ENCODE measurements at regions not wholly inside any gene's neighbourhood (a gene's known extent, or its start where the extent isn't known, plus 50 kb on each side); places are given as distances from the start of the nearest gene placed in this dataset.
"Not testable (repeated sequence)": the region's sequence is repeated elsewhere in the genome, so short reads cannot be mapped to it uniquely, and the experiment has no call there.

DNA sequence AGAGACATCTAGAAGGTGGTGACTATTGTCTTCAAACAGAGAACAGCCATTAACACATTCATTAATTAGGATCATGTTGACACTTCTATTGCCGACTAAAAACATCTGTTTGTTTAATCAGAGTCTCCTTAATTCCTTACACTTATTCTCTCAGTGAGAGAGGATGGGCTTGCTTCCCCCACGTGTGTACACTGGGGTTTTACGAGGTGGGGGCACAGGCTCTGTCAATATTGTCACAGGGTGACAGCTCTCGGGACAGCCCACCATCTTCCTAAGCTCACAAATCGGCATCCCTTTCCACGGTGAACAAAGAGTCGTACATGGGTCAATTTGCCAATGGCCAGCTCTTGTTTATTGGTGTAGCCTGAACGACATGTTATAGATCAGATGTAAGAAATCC is 413.2 kb downstream of the MIAT start:
- DNase-seq = no peak

DNA sequence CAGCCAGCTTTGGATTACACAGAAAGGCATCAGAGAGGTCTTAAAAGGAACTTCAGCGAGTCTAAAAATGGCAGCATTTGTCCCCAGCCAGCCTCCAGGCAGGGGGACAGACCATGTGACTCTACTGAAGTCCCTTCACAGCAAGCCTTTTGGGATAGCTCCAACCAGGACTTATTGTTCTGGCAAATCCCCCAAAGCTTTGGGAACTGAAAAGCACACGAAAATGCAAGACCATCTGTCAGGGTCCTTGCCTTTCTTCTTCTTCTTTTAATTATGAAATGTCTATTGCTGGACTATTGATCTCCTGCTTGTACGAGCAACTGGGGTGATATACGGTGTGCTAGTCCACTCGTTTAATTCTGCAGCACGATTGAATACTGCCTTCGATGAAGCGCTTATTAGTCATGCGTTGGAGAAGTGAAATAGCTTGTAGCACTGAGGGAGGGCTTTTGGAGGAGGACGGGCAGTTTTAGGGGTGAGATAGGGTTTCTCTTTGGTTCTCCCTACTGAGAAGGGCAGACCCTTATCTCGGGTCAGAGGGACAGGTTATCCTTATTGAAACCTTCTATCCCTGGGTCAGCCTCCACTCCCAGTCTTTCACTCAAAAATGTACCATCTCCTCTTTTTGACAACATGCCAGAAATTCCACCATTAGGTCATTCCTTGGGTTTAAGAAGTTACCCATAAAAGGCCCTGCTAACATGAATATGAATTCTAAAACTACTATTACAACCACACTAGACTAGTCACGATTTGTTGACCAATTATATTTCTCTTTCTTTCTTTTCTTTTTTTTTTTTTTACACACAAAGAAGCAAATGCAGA is 416.4 kb downstream of the MIAT start:
- no peak for DNase-seq

DNA sequence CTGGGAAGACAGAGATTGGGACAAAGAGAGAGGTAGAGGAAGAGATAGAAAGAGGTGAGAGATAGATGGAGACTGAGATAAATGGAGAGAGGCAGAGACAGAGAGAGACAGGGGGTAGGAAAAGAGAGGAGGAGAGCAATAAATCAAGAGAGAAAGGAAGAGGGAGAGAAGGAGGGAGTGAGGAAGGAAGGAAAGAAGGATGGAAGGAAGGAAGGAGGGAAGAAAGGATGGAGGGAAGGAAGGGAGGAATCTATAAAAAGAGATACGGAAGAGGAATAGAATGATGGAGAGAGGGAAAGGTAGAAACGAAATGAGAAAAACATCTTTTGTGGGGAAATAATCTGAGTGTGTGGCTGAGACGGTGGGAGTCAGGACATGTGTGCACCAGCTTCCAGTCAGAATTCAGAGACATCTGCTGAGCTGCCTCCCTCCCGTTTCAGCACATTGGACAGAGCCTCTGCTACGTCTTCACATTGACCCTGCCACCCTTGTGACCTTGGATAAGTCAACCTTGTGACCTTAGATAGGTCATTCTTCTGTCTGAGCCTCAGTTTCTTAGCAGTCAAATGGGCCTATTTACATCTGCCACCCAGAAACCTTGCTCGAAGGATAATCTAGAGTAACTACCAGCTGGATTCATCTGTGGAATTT is 417.8 kb downstream of the MIAT start:
- no peak for DNase-seq

DNA sequence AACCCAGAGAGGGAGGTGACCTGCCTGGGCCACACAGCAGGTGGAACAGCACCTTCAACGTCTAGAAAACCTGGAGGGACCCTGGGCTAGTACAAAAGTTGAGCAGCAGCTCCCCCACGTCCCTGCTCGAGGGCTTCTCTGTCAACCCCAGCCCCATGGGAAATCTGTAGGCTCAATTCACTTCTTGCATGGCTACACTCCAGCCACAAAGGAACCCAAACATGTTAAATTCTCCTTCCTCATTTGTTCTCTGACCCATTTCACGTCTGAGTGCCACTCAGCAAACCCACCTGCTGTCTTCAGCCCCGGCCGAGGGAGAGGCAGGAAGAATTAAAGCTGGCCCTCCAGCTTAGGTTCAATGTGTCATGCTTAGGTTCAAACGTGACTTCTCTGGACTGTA is 418.5 kb downstream of the MIAT start:
- DNase-seq = no peak

GRCh38 chr22:27078064-27078463 is 420.7 kb downstream of the MIAT start:
- DNase-seq = not testable (repeated sequence)

DNA sequence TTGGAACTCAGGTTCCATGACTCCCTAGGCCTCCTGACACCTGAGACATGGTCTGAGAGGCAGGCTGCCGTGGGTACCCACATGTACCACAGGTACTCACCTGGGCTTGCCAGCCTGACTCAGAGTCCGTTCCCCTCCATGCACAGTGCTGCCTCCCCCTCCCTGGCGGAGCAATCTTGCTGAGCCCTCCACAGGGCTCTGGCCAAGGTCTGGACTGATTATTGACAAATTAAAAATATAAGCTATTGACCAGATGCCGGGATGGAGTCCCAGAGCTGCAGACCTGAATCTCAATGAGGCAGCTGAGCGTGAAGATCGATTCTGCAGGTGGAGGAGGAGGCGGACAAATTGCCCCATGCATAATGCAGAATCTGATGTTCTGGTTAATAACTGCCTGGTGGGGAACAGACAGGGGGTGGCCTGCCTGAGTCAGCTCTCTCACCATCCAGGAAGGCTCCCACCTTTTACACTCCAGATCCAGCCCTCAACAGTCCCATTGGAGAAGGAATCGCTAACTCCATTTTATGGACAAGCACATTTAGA is 422.7 kb downstream of the MIAT start:
- no peak for DNase-seq

DNA sequence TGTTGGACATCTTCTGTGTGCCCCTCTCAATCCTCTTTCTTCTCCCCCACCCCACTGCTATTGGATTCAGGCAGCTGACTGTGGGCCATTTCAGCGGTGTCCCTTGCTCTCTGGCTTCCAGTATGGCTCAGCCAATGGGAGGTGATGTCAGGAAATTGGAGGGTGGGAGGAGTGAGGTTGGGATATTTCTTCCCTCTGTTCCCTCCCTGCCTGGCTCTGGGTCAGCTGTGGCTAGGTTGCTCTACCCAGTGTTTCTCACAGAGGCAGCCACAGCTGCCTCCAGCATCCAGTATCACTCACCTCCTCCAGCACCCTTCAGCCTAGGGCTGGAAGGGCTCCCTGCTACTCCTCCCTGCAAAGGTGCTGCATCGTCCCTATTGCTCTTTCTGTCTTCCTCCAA is 423.5 kb downstream of the MIAT start:
- DNase-seq = no peak

GRCh38 chr22:27083610-27084009 is 426.2 kb downstream of the MIAT start:
- DNase-seq = no peak

DNA sequence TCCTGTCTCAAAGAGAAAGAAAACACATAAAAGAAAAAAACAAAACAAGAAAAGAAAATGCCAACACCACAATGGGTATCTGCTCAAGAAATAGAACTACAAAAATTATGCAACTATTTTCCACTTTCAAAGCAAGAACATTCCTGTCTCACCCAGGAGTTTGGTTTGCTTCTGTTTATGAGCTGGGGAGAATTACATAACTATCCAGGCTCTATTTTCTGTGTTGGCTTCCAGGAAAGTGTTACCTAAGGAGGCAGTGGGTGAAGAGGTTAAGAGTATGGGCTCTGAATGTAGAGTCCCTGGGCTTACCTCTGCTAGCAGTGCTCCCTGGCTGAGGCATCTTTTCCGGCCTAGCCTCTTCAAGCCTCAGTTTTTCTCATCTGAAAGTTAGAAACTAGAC is 426.7 kb downstream of the MIAT start:
- no peak for DNase-seq

DNA sequence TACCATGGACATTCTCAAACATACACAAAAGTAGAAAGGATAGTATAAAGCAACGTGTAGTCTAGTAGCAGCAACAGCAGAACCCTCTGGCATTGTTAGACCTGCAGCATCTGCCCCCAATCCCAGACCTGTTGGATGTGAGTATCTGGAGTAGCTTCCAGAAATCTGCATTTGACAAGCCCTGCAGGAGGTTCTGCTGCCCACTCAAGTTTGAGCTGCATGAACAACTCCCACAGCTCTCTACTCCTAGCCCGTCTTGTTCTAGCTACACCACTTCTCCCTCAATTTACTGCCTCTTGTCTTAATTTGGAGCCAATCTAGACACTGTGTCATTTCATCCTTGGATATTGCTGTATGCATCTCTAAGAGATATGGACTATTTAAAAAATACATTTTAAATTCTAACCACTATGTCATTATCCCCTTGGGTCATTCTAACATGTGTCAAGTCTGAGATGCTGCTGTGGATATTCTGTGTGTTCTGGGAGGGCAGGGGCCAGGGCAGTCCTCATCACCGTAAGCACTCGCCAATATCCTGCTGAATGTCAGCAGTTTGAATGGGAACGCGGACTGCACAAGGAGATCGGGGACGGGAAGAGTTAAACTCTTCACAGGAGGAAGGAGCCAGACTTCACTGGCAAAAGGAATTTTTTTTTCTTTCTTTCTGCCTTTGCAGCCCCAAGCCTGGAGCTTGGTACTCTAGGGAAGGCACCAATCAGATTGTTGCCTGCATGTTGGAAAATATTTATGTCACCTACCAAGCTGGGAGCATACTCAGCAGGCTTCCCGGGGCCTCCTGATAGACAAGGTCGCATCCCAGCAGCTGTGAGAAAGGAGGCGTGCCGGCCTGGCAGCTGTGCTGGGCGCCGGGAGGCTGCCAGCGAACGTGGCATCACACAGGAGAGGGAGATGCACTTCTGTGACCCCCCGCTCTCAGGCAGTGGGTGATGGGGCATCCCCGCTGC is 429.0 kb downstream of the MIAT start:
- no peak for DNase-seq

DNA sequence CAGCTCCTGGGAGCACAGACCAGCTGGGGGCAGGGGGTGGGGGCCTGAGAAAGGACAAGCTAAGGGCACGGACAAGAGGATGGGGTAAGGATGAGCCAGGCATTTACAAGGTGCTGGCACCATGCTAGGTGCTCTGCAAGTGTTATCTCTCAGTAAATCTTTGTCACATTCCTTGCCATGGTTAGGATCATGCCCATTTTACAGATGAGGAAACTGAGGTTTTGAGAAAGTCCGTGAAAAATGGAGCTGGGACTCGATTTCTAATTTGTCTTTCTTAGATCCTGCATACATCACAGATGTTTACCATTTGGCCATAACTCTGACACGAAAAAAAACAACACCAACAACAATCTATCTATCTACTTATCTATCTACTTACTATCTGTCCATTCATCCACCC is 429.7 kb downstream of the MIAT start:
- DNase-seq = no peak

GRCh38 chr22:27088026-27088425 is 430.6 kb downstream of the MIAT start:
- DNase-seq = no peak

- no peak for DNase-seq
Measured at GRCh38 chr22:27089264-27089663, 431.9 kb downstream of the MIAT start.

DNA sequence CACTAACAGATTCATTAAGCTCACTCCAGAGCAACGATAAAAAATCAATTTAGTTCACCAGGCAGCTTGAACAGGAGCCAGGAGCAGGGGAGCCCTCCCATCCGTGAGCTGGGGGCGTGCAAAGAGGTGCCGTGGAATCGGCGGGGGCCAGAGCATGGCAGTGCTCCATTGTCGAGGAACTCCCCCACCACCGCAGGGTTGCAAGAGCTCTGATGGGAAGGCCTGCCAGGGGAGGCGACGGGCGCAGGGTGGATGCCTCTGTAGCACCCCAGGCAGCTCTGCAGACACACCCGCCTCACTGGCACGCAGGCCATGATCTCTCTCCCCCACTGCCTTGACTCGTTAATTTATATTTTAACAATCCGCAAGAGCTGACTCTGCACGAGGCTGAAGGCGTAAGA is 433.2 kb downstream of the MIAT start:
- DNase-seq = no peak

- no peak for DNase-seq
Measured at GRCh38 chr22:27093422-27093821, 436.0 kb downstream of the MIAT start.

GRCh38 chr22:27094633-27095308 is 437.4 kb downstream of the MIAT start:
- no peak for DNase-seq

DNA sequence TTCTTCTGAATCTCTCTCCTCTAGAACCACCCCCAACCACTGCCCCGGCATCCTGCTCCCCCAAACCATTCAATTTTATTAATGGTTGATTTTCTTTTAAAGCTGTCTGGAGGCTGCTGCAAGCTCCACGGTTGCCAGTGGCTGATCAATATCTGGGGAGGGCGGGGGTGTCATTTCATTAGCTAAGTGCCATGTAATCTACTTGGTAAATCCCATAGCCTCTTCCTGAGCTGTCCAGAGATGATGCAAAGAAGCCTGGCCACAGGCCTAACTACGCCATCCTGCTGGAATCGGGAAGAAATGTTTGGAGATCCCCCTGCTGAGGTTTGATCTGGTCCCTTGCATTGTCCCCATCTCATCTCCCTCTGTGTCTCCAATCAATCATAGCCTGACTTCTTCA is 440.1 kb downstream of the MIAT start:
- no peak for DNase-seq

GRCh38 chr22:27097933-27098332 is 440.5 kb downstream of the MIAT start:
- DNase-seq = no peak

DNA sequence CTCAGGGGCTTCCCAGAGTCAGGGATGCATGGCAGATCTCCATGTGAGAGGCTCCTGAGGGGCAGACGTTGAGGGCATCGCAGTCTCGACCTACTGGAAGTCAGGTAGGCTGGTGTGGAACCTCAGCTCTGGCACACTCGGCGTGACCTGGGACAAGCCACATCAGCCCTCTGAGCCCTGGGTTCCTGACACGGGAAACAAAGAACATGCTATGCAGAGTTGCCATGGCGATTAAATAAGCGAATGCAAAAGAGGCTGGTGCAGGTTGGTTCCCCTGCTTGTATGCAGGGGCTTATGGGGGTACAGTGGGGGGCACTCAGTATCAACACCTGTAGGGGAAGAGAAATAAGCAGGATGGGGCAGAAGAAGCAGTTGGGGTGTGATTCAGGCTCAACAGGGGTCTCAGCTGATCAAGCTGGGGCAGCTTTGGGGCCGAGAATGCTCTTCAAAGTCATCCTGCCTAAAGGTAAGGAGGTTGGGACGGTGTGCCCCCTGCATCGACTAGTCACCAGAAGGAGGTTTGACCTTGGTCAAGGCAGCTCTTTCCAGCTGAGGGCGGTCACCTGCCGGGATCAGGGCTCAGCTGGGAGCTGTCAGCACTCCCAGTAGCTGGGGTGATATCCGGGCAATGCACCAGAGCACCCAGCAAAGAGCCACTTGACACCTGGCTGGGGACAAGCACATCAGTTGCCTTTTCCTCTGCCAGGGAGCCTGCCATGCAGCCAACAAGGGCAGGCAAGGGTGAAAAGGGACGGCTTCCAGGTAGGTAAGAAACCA is 442.7 kb downstream of the MIAT start:
- no peak for DNase-seq

GRCh38 chr22:27100789-27101188 is 443.4 kb downstream of the MIAT start:
- DNase-seq = no peak

DNA sequence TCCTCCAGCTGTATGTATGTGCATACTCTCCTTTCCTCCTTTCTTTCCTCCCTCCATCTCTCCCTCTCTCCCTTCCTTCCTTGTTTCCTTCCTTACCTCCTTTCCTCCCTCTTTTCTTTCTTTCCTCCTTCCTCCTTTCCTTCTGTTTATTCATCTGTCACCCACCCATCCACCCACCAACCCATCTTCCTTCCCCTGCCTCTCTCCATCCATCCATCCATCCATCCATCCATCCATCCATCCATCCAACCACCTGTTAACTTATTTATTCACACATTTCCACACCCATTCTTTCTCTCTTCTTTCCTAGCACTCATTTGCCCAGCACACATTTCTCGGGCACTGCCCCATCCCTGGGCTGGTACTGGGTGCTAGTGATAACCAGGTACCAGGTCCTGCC is 443.9 kb downstream of the MIAT start:
- DNase-seq = no peak

DNA sequence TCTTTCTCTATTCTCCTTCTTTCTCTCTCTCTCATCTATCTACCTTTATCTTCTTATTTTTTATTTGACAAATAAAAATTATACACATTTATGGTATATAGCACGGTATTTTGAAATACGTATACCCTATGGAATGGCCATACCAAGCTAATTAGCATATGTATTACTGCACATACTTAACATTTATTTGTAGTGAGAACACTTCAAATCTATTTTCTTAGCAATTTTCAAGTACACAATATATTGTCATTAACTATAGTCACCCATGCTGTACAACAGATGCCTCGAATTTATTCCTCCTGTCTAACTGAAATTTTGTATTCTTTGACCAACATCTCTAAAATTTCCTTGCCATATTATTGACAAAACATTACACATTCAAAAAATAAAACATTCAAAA is 447.1 kb downstream of the MIAT start:
- no peak for DNase-seq
